Osteocyte (in vitro differentiated cells): ENCODE measurements at regions not wholly inside any gene's neighbourhood (a gene's known extent, or its start where the extent isn't known, plus 50 kb on each side); places are given as distances from the start of the nearest gene placed in this dataset.
"Not testable (repeated sequence)": the region's sequence is repeated elsewhere in the genome, so short reads cannot be mapped to it uniquely, and the experiment has no call there.

ENCODE experiments used
- DNase-seq: peaks from one replicate; pipeline ENCODE4 v3.0.0; 2021; ENCODE audit warnings: mixed read lengths; ENCODE audit not compliant: unreplicated experiment; ENCODE audit errors: extremely low spot score
- H3K27ac Mint-ChIP-seq: one replicate; pipeline ENCODE4 v1.8.0; 2021; ENCODE audit warnings: mild to moderate bottlenecking, mixed read lengths; ENCODE audit not compliant: unreplicated experiment
- H3K27me3 Mint-ChIP-seq: one replicate; pipeline ENCODE4 v1.8.0; 2021; ENCODE audit warnings: mixed read lengths; ENCODE audit not compliant: unreplicated experiment
- H3K36me3 Mint-ChIP-seq: one replicate; pipeline ENCODE4 v1.8.0; 2021; ENCODE audit warnings: mixed read lengths; ENCODE audit not compliant: unreplicated experiment
- H3K4me1 Mint-ChIP-seq: one replicate; pipeline ENCODE4 v1.8.0; 2021; ENCODE audit warnings: mixed read lengths; ENCODE audit not compliant: unreplicated experiment
- H3K4me3 Mint-ChIP-seq: one replicate; pipeline ENCODE4 v1.8.0; 2021; ENCODE audit warnings: mild to moderate bottlenecking, moderate library complexity, mixed read lengths; ENCODE audit not compliant: unreplicated experiment
- H3K9me3 Mint-ChIP-seq: one replicate; pipeline ENCODE4 v1.8.0; 2021; ENCODE audit warnings: mixed read lengths; ENCODE audit not compliant: unreplicated experiment
- TF ChIP-seq, protein P1 (sequence below): fragments of 200-600 bp; sonication (generic); IDR thresholded peaks from 2 replicates; pipeline ENCODE4 v1.5.0; 2021; ENCODE audit warnings: antibody characterized with exemption, mild to moderate bottlenecking, moderate library complexity

DNA sequence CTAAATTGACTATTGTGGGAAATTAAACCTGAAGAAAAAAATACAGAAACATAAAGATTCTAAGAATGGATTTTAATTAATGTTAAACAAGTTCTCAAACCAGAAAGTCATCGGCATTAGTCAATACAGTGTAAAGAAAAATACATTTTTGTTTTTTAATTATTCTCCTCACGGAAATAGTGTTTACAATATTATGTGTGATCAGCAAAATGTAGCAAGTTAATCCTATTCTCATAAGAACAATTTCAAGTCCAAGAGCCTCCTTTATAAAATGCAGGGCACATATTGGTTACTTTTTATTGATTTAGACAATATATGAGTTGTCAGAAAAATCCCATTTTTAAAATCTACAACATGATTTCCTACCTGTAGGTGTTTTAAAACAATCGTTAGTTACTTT lies 158.0 kb upstream of the MGAT4C start:
- no peaks in the 10 kb centered on the region for H3K36me3 Mint-ChIP-seq
- TF ChIP-seq, protein P1, sequence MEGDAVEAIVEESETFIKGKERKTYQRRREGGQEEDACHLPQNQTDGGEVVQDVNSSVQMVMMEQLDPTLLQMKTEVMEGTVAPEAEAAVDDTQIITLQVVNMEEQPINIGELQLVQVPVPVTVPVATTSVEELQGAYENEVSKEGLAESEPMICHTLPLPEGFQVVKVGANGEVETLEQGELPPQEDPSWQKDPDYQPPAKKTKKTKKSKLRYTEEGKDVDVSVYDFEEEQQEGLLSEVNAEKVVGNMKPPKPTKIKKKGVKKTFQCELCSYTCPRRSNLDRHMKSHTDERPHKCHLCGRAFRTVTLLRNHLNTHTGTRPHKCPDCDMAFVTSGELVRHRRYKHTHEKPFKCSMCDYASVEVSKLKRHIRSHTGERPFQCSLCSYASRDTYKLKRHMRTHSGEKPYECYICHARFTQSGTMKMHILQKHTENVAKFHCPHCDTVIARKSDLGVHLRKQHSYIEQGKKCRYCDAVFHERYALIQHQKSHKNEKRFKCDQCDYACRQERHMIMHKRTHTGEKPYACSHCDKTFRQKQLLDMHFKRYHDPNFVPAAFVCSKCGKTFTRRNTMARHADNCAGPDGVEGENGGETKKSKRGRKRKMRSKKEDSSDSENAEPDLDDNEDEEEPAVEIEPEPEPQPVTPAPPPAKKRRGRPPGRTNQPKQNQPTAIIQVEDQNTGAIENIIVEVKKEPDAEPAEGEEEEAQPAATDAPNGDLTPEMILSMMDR, result no peak

DNA sequence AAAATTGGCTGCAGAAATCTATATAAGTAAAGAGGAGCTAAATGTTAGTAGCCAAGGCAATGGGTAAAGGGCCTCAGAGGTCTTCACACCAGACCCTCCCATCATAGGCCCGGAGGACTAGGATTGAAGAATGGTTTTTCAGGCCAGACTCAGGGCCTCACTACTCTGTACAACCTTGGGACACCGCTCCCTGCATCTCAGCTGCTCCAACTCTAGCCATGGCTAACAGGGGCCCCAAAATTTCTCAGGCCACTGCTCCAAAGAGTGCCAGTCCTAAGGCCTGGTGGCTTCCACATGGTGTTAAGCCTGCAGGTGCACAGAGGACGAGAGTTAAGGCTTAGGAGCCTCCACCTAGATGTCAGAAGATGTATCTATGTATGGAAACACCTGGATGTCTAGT lies 155.5 kb upstream of the MGAT4C start:
- H3K4me3 Mint-ChIP-seq, result no peak overlapping the region
- H3K4me1 Mint-ChIP-seq, result no peaks in the 10 kb centered on the region
- H3K27me3 Mint-ChIP-seq, result no peaks in the 10 kb centered on the region
- no peaks in the 10 kb centered on the region for H3K36me3 Mint-ChIP-seq
- H3K27ac Mint-ChIP-seq, result no peak overlapping the region
- DNase-seq, result no peak
- TF ChIP-seq, protein P1, result no peak
- H3K9me3 Mint-ChIP-seq, result peaks cover 9% of the 10 kb centered on the region

More for the DNA sequence above, 158.0 kb upstream of the MGAT4C start:
- no peak overlapping the region for H3K4me3 Mint-ChIP-seq
- peaks cover 9% of the 10 kb centered on the region for H3K9me3 Mint-ChIP-seq
- H3K27me3 Mint-ChIP-seq, result no peaks in the 10 kb centered on the region
- H3K4me1 Mint-ChIP-seq, result peaks cover 5% of the 10 kb centered on the region
- H3K27ac Mint-ChIP-seq, result no peak overlapping the region
- DNase-seq, result no peak

DNA sequence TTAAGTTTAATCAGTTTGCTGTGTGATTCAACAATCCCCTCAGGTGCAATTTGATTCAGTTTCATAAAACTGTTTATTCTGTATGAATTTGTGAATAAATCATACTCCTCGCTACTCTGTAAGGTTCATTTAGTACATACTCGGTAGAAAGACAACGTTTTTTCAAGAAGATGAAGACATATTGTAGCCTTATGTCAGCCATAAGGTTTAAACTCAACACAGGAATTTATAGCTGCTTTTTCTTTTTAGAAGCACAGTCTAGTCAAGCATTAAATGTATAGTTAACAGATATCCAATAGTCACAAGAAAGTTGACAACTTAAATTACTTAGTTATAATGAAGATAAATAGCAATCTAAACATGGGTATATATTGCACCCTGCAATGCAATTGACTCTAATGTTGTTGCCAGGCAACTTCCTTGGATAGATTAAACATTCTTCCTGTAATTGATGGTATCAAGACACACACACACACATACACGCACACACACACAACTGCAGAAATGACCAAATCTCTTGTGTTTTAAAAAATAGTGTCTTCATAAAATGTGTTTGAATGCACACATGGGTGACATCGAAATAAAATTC lies 151.5 kb upstream of the MGAT4C start:
- peaks cover 10% of the 10 kb centered on the region for H3K4me1 Mint-ChIP-seq

DNA sequence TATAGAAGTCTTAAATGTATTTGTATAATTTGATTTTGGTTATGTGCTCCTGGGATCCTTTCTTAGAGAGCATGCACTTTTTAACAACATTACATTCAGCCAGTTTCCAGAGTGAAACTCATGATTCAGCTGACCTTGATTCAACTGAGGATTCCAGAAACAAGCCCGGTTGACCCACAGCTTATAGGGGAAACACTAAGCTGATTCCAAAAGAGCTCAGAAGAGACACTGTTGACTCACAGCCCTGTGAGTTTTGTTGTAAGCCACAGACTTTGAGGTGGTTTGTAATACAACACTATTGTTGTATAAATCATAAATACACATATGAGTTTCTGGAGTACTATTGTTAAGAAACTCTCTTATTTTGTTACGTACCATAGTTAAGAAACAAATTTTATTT lies 133.8 kb upstream of the MGAT4C start:
- H3K9me3 Mint-ChIP-seq, result peaks cover 3% of the 10 kb centered on the region
- no peaks in the 10 kb centered on the region for H3K4me1 Mint-ChIP-seq
- no peak overlapping the region for H3K4me3 Mint-ChIP-seq
- TF ChIP-seq, protein P1, result no peak
- no peaks in the 10 kb centered on the region for H3K36me3 Mint-ChIP-seq
- H3K27me3 Mint-ChIP-seq, result no peaks in the 10 kb centered on the region
- H3K27ac Mint-ChIP-seq, result no peak overlapping the region
- no peak for DNase-seq

More for the DNA sequence above, 151.5 kb upstream of the MGAT4C start:
- Mint-ChIP-seq H3K27me3 (no peaks in the 10 kb centered on the region), H3K9me3 (peaks cover 9% of the 10 kb centered on the region), H3K27ac (no peak overlapping the region), H3K4me3 (no peak overlapping the region), H3K36me3 (no peaks in the 10 kb centered on the region)
- DNase-seq, result no peak
- TF ChIP-seq, protein P1, result no peak

DNA sequence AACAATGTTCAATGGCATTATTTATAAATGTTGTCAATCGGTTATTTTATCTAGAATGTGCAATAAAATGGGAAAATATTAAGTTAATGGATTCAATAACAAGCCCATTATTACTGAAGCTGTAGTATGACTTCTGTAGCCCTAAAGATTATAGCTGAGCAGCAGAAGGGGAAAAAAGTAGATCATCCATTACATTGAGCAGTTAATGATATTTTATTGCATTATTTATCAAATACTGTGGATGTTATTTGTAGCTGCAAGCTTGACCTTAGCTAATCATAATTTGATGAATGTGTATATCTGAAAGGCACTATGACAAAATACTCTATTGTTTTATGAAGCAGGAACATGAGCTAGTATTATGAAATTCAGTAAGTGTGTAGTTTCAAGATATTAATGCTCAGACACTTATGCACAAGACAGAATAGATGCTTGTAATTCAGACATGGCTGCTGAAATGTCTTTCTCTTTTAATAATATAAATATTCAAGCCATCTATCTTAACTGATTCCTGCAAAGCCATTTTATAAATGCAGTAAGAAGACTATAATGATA lies 131.5 kb upstream of the MGAT4C start:
- H3K27me3 Mint-ChIP-seq, result no peaks in the 10 kb centered on the region
- TF ChIP-seq, protein P1, result no peak
- H3K36me3 Mint-ChIP-seq, result no peaks in the 10 kb centered on the region
- no peak for DNase-seq
- no peak overlapping the region for H3K4me3 Mint-ChIP-seq
- H3K9me3 Mint-ChIP-seq, result peaks cover 3% of the 10 kb centered on the region
- no peaks in the 10 kb centered on the region for H3K4me1 Mint-ChIP-seq
- H3K27ac Mint-ChIP-seq, result no peak overlapping the region

DNA sequence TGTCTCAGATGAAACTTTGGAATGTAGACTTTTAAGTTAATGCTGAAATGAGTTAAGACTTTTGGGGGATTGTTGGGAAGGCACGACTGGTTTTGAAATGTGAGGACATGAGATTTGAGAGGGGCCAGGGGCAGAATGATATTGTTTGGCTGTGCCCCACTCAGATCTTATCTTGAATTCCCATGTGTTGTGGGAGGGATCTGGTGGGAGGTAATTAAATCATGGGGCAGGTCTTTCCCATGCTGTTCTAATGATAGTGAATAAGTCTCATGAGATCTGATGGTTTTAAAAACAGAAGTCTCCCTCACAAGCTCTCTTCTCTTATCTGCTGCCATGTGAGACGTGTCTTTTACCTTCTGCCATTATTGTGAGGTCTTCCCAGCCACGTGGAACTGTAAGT lies 127.6 kb upstream of the MGAT4C start:
- H3K36me3 Mint-ChIP-seq, H3K4me1 Mint-ChIP-seq, H3K9me3 Mint-ChIP-seq, H3K4me3 Mint-ChIP-seq, H3K27me3 Mint-ChIP-seq, H3K27ac Mint-ChIP-seq, DNase-seq: not testable (repeated sequence)
